HG02798 (cell line): ENCODE measurements at regions not wholly inside any gene's neighbourhood (a gene's known extent, or its start where the extent isn't known, plus 50 kb on each side); places are given as distances from the start of the nearest gene placed in this dataset.

Experiments
- ATAC-seq: cut with Tn5 transposase; IDR thresholded peaks from one replicate; pipeline ENCODE4 v1.9.1; 2021; ENCODE audit warnings: mild to moderate bottlenecking; ENCODE audit not compliant: unreplicated experiment, poor library complexity

DNA sequence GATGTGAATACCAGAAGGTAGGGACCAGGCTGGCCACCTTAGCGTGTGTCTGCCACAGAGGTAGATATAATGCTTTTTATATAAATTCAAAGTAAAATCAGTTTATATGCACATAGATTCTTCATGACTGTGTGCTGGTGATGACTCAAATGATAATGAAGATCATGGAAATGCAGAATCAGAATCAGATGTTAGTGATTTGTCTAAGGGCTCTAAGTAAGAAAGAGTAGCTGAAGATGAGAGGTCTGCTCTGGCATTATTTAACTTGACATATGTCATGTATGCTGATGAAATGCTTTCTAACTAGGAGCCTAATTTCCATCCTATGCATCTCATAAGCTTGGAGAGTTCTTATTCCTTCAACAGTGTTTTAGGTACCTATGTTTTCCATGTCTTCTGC lies 50.3 kb upstream of the DPH6 start:
- ATAC-seq = no peak

DNA sequence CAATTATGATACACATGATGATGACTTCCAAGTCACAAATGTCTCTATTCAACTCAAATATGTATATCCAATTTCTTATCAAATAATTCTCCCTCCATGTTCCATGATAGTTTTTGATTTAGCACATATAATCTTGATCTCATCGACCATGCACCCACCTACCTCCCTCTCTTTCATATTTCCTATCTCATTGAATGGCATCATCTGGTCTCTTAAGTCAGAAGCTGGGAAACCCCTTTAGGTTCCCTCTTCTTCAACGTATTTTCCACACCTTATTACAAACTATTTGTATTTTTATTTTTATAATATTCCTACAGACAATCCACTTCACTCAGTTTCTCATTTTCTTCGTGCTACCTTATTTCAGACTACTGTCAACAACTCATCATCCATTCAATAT lies 56.9 kb upstream of the DPH6 start:
- ATAC-seq = no peak

GRCh38 chr15:35603301-35603700 lies 57.3 kb upstream of the DPH6 start:
- ATAC-seq = peak; percentile 74

GRCh38 chr15:35603856-35604255 lies 57.9 kb upstream of the DPH6 start:
- ATAC-seq = no peak

DNA sequence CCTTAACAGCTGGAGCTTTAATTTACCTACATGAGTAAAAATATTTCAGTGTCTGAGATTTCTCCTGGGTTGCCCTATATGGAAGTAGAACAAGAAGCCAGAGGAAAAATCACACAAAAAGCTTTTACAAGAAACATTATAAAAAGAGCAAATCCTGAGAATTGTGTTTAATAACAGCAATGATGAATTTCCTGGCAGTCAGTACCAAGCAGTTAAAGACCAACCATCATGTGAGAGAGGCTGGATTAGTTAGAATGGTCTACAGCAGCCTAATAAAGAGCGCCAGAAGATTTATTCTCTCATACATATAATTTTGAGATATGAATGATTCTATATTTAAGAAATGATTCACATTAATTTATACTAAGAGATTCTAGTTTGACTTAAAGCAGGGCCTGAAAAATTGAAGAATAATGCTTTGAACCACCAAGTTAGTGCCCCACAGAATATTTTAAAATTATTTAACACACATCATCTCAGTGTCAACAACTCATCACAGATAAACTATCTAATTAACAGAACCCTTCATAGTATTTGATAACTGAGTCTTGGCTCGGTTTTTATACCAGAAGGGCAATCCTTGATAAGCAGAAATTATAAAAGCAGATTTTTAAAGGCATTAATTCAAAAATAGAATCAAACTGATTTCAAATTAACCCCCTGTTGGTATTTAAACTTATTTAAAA lies 59.9 kb upstream of the DPH6 start:
- ATAC-seq = no peak

DNA sequence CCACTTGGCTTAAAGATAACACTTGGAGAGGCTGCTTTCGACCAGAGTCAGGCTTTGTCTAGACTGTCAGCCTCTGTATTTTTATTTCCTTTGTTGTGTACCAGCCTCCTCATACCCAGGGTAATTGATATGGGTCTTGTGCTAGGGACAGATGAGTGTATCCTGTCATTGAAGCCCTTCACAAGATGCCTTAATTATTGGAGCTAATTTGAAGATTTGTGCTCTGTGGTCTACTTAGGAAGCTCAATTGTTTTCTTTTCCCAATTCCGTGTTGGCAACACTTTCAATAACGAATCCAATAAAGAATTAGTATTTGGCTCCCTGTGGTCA lies 60.5 kb upstream of the DPH6 start:
- ATAC-seq = no peak

GRCh38 chr15:35616498-35617271 lies 70.7 kb upstream of the DPH6 start:
- no peak for ATAC-seq

DNA sequence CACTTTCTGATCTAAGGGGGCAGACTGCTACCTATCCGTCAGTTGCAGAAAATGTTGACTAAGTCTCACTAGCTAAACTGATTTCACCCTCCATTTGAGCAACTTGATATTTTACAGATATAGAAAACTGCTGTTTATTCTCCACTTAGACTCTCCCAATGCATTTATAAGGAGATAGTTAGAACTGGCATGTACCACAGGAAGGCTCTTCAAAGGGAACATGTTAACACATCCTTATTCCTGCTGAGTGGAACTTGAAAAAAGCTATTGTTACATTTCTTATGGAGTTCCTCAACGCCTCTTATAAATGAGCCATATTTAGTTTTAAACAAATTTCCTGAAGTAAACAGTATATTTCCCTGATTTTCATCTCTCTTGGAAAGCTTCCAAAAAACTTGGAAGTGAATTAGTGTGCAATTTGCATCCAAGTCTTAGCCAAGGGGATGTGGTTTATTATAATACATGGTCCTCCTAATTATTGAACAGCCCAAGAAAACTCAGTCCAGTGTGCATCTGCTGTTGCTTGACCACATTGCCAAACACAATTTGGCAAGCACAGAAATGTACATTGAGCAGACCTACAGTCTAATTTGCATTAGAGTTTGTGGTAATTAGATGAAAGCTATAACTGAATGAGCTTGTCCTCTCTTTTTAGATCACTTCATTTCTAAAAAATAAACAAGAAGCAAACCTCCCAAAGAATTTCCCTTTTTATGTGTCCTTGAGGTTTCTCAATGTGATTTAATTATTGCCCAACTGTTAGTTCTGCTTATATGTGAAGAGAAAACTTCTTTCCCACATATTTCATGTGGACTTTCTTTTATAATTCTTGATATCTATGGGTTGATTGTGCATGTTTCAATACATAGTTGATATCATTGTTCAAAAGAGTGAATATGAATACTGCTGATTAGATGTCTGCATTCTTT lies 72.6 kb upstream of the DPH6 start:
- ATAC-seq = no peak

DNA sequence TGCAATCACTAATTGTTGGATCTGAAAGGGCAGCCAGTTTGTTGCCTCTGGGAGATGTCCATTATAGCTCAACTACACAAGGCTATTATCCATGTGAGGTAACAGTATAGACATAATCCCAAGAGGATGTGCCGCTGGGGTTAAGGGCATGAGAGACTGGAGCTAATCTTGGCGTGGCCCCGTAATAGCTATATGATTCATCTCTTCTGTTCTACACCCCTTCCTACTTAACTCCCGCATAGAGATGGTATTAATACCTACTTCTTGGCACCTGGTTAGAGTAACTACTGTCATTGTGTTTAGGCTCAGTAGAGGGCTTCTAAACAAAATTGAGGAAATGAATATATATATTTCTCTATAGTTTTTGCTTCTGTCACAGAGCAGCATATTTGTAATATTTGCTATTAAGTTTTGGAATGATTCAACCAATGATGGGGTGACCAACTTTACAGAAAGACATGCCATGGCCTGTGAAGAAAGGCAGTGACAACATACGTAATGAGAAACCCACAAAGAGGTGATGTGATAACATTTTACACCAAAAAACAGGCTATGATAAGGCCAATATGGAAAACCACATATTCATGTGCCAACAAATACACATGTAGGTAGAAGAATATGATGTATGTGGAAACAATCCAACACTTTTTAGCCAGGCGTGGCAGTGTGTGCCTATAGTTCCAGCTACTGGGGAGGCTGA lies 76.8 kb upstream of the DPH6 start:
- no peak for ATAC-seq

DNA sequence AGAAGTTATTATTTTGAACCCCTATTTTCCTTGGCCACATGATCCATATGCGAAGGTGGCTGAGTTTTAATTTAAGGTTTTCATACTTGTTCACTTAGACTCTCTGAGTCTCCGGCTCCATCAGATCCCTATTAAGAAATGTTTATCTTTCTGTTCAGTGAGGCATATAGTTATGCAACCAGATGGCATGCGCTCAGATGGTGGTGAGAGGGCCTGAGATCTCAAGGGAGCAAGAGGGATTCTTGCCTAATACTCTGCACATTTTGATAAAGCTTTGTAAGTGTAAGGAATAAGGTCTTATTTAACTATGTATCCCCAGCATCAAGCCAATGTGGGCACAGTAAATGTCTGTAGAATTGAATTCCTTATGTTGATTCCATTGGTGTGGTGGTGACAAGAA lies 78.9 kb upstream of the DPH6 start:
- ATAC-seq = no peak

DNA sequence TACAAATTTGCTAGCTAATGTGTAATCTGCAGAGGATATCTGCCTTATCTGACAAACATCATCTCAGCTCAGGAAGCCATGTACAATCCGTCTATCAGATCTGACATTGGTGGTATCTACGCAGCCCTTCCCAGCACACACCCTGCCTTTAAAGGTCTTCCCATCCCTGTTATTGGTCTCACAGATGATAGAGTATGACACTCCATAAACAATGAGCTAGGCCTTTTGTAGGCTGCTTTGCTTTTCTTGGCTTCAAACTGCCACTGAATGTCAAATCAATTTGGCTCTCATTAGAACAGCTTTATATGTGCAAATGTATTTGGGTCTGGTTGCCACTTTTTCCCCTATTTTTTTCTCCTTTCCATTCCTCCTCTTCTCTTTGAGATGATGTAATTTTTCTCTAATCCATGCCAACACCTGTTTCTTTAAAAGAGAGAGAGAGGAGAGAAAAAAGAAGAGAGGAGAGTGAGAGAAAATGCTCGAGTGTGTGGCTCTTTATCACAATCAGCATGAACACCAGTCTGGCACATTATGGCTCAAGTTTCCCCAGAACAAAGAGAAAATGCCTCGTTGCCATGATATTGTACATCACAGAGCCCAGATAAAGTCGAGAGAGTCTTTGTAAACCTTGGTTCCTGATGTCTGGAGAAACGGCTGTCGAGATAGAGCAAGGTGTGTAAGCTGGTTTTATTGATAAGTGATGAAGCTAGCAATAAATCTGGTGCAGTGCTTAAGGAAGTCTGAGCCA lies 80.8 kb upstream of the DPH6 start:
- ATAC-seq = no peak

GRCh38 chr15:35627696-35628095 lies 81.7 kb upstream of the DPH6 start:
- no peak for ATAC-seq

- no peak for ATAC-seq
Observed at GRCh38 chr15:35629766-35630165, 83.8 kb upstream of the DPH6 start.

- no peak for ATAC-seq
Observed at GRCh38 chr15:35630532-35630931, 84.6 kb upstream of the DPH6 start.

GRCh38 chr15:35630985-35631384 lies 85.0 kb upstream of the DPH6 start:
- ATAC-seq = no peak

DNA sequence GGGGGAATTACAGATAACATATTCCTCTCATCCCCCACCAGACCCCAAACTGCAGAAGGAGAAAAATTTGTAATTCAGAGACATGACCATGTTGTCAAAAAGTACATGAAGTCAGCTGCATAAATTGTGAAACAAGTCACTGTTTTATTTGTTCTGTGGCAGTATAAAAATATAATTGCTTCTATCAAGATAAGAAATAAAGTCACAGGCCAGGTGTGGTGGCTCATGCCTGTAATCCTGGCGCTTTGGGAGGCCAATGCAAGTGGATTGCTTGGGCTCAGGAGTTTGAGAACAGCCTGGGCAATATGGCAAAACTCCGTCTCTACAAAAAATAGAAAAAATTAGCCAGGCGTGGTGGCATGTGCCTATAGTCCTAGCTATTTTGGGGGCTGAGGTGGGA lies 87.7 kb upstream of the DPH6 start:
- ATAC-seq = no peak

- no peak for ATAC-seq
Observed at GRCh38 chr15:35646790-35647189, 100.8 kb upstream of the DPH6 start.

DNA sequence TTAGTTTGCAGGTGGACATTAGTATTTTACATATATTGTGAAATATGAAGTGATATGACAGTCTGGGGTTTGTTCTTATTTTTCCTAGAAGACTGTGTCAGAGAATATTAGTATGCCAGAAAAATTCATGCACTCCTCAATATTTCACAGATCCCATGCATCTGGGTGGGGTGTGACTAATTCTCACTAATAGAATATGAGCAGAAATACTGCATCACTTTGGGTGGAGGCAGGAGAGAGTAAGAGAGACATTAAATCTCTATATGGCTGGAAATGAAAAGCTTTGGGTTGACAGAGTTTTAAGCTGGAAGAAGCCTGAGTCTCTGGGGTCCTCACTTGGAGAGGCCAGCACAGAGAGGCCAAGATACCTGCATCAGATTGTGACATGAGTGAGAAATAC lies 101.3 kb upstream of the DPH6 start:
- ATAC-seq = no peak

DNA sequence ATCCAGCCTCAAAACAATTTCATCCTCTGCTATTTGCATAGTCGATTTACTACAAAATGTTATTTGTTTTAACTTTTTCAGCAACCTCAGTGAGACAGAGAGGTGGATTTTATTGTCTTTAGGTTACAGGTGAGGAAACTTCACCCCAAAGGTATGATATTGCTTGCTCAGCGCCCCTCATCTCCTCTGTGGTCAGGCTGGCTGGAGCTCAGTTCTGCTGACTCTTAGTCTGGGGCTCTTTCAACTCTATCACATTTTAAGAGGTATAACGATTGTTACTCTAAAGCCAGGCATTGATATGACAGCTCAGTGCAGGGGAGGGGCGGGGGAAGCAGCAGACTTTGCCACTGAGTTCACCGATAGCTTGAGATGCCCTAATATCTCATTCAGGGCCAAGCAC lies 103.0 kb upstream of the DPH6 start:
- ATAC-seq = no peak

- ATAC-seq = no peak
Observed at GRCh38 chr15:35649575-35649974, 103.6 kb upstream of the DPH6 start.
